ENCODE measurements at regions not wholly inside any gene's neighbourhood (a gene's known extent, or its start where the extent isn't known, plus 50 kb on each side); places are given as distances from the start of the nearest gene placed in this dataset.

DNA sequence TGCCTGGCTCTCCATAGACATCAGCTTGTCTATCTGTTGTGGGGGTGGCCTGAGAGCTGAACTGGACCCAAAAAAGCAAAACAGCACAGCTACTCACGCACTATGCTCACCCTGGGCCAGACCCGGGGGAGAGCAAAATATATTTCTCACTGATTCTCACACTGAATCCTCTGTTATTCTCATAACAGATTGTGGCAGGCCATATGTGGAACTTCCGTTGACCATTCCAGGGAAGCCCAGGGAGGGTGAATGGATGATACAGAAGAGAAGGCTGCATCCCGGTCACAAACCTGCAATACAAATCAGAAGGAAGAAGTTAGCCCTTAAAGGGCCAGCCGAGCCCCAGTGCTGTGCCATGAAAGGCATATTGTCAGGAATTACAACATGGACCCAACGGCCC is 362.5 kb downstream of the ZNF536 start:
- TF ChIP-seq POLR2AphosphoS5 (IDR thresholded peaks at IDR 0.05; ENCODE audit: low read depth): no peak
- TF ChIP-seq, protein P1, sequence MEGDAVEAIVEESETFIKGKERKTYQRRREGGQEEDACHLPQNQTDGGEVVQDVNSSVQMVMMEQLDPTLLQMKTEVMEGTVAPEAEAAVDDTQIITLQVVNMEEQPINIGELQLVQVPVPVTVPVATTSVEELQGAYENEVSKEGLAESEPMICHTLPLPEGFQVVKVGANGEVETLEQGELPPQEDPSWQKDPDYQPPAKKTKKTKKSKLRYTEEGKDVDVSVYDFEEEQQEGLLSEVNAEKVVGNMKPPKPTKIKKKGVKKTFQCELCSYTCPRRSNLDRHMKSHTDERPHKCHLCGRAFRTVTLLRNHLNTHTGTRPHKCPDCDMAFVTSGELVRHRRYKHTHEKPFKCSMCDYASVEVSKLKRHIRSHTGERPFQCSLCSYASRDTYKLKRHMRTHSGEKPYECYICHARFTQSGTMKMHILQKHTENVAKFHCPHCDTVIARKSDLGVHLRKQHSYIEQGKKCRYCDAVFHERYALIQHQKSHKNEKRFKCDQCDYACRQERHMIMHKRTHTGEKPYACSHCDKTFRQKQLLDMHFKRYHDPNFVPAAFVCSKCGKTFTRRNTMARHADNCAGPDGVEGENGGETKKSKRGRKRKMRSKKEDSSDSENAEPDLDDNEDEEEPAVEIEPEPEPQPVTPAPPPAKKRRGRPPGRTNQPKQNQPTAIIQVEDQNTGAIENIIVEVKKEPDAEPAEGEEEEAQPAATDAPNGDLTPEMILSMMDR (IDR thresholded peaks at IDR 0.05; ENCODE audit: insufficient read depth, low read length): no peak
